Osteocyte (in vitro differentiated cells): ENCODE measurements at regions not wholly inside any gene's neighbourhood (a gene's known extent, or its start where the extent isn't known, plus 50 kb on each side); places are given as distances from the start of the nearest gene placed in this dataset.

Experiments
- DNase-seq: peaks from one replicate; pipeline ENCODE4 v3.0.0; 2021; ENCODE audit warnings: mixed read lengths; ENCODE audit not compliant: unreplicated experiment; ENCODE audit errors: extremely low spot score
- H3K27ac Mint-ChIP-seq: one replicate; pipeline ENCODE4 v1.8.0; 2021; ENCODE audit warnings: mild to moderate bottlenecking, mixed read lengths; ENCODE audit not compliant: unreplicated experiment
- H3K27me3 Mint-ChIP-seq: one replicate; pipeline ENCODE4 v1.8.0; 2021; ENCODE audit warnings: mixed read lengths; ENCODE audit not compliant: unreplicated experiment
- H3K36me3 Mint-ChIP-seq: one replicate; pipeline ENCODE4 v1.8.0; 2021; ENCODE audit warnings: mixed read lengths; ENCODE audit not compliant: unreplicated experiment
- H3K4me1 Mint-ChIP-seq: one replicate; pipeline ENCODE4 v1.8.0; 2021; ENCODE audit warnings: mixed read lengths; ENCODE audit not compliant: unreplicated experiment
- H3K4me3 Mint-ChIP-seq: one replicate; pipeline ENCODE4 v1.8.0; 2021; ENCODE audit warnings: mild to moderate bottlenecking, moderate library complexity, mixed read lengths; ENCODE audit not compliant: unreplicated experiment
- H3K9me3 Mint-ChIP-seq: one replicate; pipeline ENCODE4 v1.8.0; 2021; ENCODE audit warnings: mixed read lengths; ENCODE audit not compliant: unreplicated experiment
- TF ChIP-seq, protein P1 (sequence below): fragments of 200-600 bp; sonication (generic); IDR thresholded peaks from 2 replicates; pipeline ENCODE4 v1.5.0; 2021; ENCODE audit warnings: antibody characterized with exemption, mild to moderate bottlenecking, moderate library complexity

DNA sequence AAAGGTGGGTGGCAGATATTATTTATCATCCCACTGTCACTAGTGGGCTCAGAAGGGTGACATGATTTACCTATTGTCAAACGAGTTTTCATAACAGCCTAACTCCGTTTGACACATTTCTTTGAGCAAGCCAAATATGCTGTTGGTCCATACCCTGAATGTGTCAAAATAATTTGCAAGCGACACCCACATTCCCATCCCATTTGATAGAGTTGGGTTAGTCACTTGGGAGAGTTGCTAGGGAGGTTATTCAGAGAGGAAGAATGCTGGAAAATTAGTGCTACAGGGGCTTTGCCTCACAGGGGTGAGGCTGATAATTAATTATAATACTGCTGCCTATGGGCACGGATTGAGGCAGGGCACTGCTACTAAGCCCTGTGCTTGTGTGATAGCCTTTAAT lies 98.5 kb upstream of the FHIT start:
- H3K4me1 Mint-ChIP-seq: no peaks in the 10 kb centered on the region
- H3K36me3 Mint-ChIP-seq: no peaks in the 10 kb centered on the region
- H3K27me3 Mint-ChIP-seq: peaks cover 3% of the 10 kb centered on the region
- DNase-seq: no peak
- no peak overlapping the region for H3K4me3 Mint-ChIP-seq
- no peaks in the 10 kb centered on the region for H3K9me3 Mint-ChIP-seq
- no peak overlapping the region for H3K27ac Mint-ChIP-seq
- TF ChIP-seq, protein P1, sequence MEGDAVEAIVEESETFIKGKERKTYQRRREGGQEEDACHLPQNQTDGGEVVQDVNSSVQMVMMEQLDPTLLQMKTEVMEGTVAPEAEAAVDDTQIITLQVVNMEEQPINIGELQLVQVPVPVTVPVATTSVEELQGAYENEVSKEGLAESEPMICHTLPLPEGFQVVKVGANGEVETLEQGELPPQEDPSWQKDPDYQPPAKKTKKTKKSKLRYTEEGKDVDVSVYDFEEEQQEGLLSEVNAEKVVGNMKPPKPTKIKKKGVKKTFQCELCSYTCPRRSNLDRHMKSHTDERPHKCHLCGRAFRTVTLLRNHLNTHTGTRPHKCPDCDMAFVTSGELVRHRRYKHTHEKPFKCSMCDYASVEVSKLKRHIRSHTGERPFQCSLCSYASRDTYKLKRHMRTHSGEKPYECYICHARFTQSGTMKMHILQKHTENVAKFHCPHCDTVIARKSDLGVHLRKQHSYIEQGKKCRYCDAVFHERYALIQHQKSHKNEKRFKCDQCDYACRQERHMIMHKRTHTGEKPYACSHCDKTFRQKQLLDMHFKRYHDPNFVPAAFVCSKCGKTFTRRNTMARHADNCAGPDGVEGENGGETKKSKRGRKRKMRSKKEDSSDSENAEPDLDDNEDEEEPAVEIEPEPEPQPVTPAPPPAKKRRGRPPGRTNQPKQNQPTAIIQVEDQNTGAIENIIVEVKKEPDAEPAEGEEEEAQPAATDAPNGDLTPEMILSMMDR: no peak

DNA sequence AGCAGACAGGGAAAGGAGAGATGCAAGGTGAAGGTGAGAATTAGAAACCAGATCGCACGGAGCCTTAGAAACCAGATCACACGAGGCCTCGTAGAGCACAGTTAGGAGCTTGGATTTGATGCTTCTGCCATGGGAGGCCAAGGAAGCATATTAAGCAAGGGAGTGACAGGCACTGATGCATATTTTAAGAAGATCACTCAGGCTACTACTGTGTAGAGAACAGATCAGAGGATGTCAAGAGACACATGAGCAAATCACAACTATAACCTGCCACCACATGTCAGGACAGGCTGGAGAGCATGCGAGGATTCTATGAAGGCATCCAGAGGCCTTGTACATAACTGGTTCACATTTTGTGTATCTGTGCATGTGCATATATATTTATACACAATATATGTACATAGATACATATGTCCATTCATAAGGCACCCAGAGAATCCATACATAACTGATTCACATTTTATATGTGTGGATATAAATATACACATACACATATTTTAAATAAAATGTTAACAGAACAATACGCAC lies 99.6 kb upstream of the FHIT start:
- no peak for DNase-seq
- Mint-ChIP-seq H3K27me3 (peaks cover 3% of the 10 kb centered on the region), H3K27ac (no peak overlapping the region), H3K4me3 (no peak overlapping the region), H3K36me3 (no peaks in the 10 kb centered on the region), H3K4me1 (no peaks in the 10 kb centered on the region), H3K9me3 (no peaks in the 10 kb centered on the region)
- TF ChIP-seq, protein P1: no peak

DNA sequence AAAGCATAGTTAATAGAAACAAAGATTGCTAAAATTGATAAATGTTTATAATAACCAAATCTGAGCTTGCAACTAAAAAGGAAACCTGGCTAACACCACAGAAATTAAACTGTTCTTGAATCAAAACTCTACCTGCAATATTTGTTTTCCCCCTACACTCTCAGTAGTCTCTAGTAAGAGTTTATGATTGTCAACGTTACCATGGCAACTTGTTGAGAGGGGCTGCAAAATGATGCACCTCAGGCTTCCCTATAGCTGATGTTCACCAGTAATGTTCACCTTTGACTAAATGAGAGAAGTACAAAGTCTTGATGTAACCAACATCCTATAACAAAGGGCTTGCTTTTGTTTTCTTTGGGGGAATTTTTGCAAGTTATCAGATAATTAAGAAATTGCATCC lies 101.1 kb upstream of the FHIT start:
- no peak overlapping the region for H3K4me3 Mint-ChIP-seq
- DNase-seq: no peak
- no peaks in the 10 kb centered on the region for H3K36me3 Mint-ChIP-seq
- TF ChIP-seq, protein P1: no peak
- no peaks in the 10 kb centered on the region for H3K4me1 Mint-ChIP-seq
- no peaks in the 10 kb centered on the region for H3K27me3 Mint-ChIP-seq
- H3K27ac Mint-ChIP-seq: no peak overlapping the region
- no peaks in the 10 kb centered on the region for H3K9me3 Mint-ChIP-seq

DNA sequence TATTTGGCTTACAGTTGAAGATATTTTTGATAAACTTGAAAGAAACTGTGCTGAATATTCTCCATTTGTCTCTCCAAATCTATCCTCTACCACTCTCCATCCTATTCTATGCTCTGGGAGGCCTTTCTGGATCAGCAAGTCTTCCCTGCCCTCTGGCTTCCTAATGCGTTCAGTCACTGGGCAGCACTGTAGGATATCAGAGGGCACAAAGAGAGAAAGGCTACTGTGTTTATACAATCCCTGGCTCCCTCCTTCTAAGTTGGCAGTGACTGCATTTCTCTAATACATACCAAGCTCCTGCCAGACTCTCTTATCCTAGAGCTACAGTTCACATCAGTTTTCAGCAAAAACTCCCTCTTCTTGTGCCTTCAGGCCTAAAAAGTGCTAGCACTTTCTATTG lies 102.1 kb upstream of the FHIT start:
- no peak overlapping the region for H3K27ac Mint-ChIP-seq
- no peaks in the 10 kb centered on the region for H3K36me3 Mint-ChIP-seq
- no peak overlapping the region for H3K4me3 Mint-ChIP-seq
- TF ChIP-seq, protein P1: no peak
- no peak for DNase-seq
- no peaks in the 10 kb centered on the region for H3K9me3 Mint-ChIP-seq
- H3K4me1 Mint-ChIP-seq: no peaks in the 10 kb centered on the region
- no peaks in the 10 kb centered on the region for H3K27me3 Mint-ChIP-seq

DNA sequence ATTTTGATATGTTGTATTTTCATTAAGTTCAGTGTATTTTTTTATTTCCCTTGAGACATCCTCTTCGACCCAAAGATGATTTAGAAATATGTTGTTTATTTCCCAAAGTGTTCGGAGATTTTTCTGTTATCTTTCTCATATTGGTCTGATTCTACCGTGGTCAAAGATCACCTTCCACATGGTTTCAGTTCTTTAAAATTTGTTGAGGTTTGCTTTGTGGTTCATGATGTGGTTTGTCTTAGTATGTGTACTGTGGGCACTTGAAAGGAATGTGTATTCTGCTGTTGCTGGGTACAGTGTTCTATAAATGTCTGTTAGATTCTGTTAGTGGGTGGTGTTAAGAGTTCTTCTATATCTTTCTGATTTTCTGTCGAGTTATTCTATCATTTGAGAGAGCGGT lies 103.4 kb upstream of the FHIT start:
- TF ChIP-seq, protein P1: no peak
- no peaks in the 10 kb centered on the region for H3K9me3 Mint-ChIP-seq
- H3K4me3 Mint-ChIP-seq: no peak overlapping the region
- H3K4me1 Mint-ChIP-seq: no peaks in the 10 kb centered on the region
- no peak overlapping the region for H3K27ac Mint-ChIP-seq
- H3K27me3 Mint-ChIP-seq: no peaks in the 10 kb centered on the region
- DNase-seq: no peak
- H3K36me3 Mint-ChIP-seq: no peaks in the 10 kb centered on the region
